ENCODE measurements at regions not wholly inside any gene's neighbourhood (a gene's known extent, or its start where the extent isn't known, plus 50 kb on each side); places are given as distances from the start of the nearest gene placed in this dataset.

DNA sequence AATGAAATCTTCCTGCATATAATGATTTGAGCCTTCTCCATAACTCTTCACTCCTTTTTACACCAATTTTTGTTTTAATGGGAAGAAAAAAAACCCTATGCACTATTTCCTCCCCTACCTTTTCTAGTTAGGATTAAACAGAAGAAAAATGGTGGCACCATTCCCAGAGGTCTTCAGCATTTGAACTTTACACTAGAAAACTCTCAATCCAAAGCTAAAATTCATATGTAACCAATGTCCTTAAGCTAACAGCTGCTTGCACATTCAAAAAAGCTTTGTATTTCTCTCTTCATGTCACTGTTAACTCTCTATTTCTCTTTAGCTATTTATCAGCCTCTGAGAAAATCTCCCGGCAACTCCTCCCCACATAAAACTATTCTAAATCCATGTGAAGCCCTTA lies 90.3 kb upstream of the UBL3 start:
- TF ChIP-seq JUN (CRISPR knock-in tag; IDR thresholded peaks at IDR 0.05), result no peak
- TF ChIP-seq, protein P1, sequence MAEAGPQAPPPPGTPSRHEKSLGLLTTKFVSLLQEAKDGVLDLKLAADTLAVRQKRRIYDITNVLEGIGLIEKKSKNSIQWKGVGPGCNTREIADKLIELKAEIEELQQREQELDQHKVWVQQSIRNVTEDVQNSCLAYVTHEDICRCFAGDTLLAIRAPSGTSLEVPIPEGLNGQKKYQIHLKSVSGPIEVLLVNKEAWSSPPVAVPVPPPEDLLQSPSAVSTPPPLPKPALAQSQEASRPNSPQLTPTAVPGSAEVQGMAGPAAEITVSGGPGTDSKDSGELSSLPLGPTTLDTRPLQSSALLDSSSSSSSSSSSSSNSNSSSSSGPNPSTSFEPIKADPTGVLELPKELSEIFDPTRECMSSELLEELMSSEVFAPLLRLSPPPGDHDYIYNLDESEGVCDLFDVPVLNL (CRISPR knock-in tag; IDR thresholded peaks at IDR 0.05; ENCODE audit: borderline replicate concordance, low read depth), result no peak
- TF ChIP-seq, protein P2, sequence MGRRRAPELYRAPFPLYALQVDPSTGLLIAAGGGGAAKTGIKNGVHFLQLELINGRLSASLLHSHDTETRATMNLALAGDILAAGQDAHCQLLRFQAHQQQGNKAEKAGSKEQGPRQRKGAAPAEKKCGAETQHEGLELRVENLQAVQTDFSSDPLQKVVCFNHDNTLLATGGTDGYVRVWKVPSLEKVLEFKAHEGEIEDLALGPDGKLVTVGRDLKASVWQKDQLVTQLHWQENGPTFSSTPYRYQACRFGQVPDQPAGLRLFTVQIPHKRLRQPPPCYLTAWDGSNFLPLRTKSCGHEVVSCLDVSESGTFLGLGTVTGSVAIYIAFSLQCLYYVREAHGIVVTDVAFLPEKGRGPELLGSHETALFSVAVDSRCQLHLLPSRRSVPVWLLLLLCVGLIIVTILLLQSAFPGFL (CRISPR knock-in tag; IDR thresholded peaks at IDR 0.05; ENCODE audit: borderline replicate concordance), result no peak
- TF ChIP-seq, protein P3, sequence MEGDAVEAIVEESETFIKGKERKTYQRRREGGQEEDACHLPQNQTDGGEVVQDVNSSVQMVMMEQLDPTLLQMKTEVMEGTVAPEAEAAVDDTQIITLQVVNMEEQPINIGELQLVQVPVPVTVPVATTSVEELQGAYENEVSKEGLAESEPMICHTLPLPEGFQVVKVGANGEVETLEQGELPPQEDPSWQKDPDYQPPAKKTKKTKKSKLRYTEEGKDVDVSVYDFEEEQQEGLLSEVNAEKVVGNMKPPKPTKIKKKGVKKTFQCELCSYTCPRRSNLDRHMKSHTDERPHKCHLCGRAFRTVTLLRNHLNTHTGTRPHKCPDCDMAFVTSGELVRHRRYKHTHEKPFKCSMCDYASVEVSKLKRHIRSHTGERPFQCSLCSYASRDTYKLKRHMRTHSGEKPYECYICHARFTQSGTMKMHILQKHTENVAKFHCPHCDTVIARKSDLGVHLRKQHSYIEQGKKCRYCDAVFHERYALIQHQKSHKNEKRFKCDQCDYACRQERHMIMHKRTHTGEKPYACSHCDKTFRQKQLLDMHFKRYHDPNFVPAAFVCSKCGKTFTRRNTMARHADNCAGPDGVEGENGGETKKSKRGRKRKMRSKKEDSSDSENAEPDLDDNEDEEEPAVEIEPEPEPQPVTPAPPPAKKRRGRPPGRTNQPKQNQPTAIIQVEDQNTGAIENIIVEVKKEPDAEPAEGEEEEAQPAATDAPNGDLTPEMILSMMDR (IDR thresholded peaks at IDR 0.05), result no peak
